Ecto neural progenitor cell (in vitro differentiated cells): ENCODE measurements at regions not wholly inside any gene's neighbourhood (a gene's known extent, or its start where the extent isn't known, plus 50 kb on each side); places are given as distances from the start of the nearest gene placed in this dataset.

Experiments used
- DNase-seq: peaks from one replicate; pipeline ENCODE4 v3.0.0-alpha.2; 2018; ENCODE audit warnings: low spot score

GRCh38 chr15:91473894-91474545 lies 374.0 kb downstream of the SV2B start:
- no peak for DNase-seq

- no peak for DNase-seq
Measured at GRCh38 chr15:91476861-91477260, 376.6 kb upstream of the SLCO3A1 start.

- no peak for DNase-seq
Measured at GRCh38 chr15:91478717-91479191, 374.8 kb upstream of the SLCO3A1 start.

- no peak for DNase-seq
Measured at GRCh38 chr15:91480426-91480825, 373.1 kb upstream of the SLCO3A1 start.

DNA sequence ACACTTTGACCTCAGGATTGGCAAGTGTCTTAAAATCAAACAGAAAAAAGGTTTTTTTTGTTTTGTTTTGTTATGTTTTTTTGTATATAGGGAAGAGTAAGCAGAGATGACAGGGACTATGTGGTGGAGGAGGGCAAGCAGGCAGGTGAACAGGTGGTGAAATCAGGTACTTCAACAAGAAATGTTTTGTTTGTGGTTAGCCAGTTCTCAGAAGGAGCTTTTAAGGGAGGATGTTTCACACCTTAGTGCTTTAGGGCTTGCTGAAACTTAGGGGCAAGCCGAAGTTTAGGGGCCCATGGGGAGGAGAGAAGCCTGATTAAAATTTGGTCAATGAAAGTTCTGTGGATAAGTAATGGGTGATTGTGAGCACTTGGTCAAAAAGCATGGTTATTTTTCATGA lies 370.7 kb upstream of the SLCO3A1 start:
- DNase-seq = no peak

- DNase-seq = no peak
Measured at GRCh38 chr15:91484141-91484540, 369.4 kb upstream of the SLCO3A1 start.

DNA sequence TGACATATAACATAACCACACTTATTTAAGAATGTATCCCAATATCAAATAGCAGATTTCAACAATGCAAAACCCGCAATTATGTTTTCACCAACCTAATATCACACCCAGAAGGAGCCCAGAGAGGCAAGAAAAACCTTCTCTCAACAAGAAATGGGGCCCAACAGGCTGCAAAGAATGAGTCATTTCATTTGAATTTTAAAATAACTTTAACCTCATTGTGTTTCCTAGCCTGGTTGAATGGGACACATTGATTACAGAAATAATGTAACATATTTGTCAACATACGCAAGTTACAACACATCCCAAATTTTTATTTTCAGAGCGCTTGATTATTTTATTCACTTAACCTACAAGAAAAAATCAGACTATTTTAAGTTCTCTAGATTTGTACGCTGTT lies 365.1 kb upstream of the SLCO3A1 start:
- no peak for DNase-seq

- no peak for DNase-seq
Measured at GRCh38 chr15:91490211-91490610, 363.3 kb upstream of the SLCO3A1 start.

DNA sequence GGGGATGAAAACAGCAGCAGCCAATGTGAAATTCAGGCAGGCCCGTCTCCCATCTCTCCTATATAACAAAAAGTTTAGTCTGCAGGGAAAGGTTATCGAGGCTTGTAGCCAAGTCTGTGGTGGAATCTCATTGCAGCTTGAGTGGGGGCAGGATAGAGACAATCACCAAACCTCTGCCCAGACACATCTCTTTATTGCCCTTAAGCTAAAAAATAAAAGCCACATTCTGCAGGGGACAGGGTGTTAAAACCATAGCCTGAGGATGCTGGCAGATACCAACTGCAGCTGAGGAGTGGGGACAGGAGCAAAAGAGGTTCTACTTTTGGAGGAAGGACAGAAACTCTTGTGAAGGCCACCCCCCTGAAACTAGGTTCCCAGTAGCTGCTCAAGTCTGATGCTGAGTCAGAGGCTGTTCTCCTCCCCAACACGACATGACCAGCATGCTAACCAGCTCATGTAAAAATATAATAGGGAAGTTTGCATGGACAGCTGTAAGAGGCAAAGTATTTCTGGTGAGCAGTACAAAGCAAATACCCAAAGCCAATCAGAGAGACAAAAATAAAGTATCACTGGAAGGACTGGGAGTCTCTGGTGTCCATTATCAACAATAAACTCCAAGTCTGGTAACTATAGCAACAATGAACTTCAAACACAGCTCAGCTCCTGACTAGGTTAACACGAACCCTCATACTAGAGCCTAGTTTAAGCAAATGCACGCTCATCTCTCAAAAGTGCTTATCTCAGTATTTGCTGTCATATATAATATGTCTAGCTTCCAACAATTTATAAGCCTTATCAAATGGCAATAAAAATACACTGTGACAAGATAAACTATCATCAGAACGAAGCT lies 362.2 kb upstream of the SLCO3A1 start:
- no peak for DNase-seq

DNA sequence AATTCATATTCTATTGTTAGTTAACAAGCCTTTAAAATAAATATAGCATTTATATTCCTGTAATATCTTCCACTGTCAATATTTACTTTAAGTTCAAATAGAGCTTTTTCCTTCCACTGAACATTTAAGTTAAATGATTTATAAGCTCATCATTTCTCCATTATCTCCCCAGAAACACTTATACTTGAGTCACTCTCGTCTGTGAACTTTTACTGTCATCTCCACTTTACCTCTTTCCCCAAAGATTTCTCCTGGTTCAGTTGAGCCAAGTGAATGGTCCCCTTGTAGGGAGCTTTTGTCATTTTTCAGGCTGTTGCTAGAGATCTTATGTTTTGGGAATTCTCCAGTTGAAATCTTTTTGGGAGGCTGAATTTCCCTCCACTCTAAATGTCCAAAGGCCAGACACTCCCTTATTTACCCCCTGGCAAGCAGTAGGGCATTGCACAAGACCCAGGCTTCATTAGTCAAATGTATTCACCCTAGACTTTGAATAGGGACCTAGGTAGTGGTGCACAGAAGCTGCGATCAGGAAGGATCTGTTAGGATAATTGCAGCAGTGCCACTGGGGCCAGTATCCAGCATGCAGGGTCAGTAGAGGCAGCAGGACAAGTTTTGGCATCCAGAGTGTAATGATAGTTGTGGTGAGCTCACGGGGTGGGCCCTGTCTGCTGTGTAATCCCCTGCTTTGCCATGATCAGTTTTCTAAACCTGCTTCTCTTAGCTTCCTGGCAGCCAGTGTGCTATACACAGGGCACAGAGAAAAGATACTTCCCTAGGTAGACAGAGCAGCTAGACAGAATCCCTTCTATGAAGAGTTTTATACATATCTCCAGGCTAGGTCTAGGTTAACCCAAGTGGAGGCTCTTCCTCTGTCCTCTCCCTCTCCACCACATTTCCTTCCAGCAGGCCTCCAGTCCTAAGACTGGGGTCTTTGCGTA lies 356.5 kb upstream of the SLCO3A1 start:
- no peak for DNase-seq

- DNase-seq = no peak
Measured at GRCh38 chr15:91498046-91498748, 355.3 kb upstream of the SLCO3A1 start.

- DNase-seq = no peak
Measured at GRCh38 chr15:91498749-91499062, 354.8 kb upstream of the SLCO3A1 start.

DNA sequence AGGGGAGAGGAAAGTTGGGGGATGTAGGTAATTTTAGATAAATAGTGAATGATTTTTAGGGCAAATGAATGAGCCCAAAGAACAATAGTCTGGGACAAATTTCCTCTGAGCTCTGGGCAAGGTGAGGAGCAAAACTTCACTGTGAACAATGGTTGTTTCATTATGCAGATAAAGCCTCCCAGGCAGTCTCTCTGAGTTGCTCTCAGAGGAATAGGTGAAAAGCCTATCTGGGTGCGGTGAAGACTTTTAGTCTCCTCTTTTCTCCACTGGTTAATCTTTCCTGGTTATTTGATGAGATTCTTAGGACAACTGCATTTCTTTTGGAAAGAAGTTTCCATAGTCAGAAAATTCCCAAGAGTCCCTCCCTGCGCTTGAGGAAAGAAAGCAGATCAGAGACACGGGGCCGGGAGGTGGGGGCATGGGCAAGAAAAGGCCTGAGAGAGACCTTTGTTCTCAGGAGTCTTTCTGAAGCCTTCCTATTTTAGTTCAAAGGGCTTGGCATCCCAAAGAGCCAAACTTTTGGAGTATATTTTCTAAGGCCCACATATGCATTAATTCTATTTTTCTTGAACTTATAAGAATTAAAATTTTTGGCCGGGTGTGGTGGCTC lies 353.6 kb upstream of the SLCO3A1 start:
- DNase-seq = no peak

DNA sequence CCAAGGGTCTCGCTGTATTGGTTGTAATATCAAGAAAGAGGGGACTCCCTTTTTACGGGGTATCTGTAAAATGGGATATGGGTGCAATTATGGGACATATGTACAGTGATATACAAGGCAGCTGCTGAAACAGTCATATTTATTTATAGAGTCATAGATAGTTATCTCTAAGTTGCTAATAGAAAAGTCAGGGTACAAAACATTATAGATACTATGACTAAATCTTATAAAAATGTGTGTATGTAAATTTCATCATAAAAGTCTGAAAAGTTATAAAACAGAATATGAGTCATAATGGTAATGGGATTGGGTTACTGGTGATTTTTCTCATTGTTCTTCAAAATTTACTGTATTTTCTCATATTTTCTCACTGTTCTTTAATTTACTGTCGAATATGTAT lies 344.9 kb upstream of the SLCO3A1 start:
- no peak for DNase-seq

GRCh38 chr15:91514147-91514546 lies 339.4 kb upstream of the SLCO3A1 start:
- DNase-seq = no peak

DNA sequence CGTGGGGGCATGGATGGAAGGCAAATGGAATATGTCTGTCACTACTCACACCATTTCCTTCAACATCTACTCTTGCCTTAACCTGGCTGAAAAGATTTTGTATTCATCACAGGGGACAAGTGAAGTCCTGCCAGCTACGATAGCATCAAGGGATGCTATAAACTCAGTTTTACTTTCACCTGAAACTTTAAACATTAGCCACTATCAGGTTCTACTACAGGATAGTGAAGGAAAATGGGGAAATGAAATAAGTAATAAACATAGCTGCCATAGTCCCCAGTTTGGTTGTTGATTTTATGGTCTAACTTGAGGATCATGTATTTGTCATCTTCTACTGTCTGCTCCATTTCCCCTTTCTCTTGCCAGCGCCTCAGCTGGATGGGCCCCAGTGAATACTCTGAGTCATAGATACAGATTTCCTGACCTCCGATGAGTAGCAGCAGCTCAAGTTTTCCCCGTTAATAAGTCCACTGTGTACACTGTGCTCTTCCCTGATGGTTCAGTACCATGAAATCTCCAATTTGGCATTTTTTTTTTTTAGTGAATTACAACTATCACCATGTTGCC lies 338.2 kb upstream of the SLCO3A1 start:
- DNase-seq = no peak

DNA sequence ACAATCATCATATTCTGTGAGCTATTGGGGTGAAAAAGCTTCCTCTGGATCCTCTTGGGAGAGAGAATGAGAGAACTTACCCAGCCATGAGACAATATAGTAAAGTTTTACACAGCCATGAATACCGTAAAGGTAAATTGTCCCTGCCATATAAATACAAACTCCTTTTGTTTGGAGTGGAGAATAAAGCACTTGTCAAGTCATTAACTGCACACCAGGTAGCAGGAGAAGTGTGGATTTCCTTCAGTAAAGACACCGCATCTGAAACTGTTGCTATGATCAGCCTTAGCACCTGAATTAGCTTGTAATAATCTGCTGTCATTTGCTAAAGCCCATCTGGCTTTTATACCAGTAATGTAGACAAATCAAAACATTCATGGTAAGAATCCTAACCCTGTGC lies 336.6 kb upstream of the SLCO3A1 start:
- no peak for DNase-seq

DNA sequence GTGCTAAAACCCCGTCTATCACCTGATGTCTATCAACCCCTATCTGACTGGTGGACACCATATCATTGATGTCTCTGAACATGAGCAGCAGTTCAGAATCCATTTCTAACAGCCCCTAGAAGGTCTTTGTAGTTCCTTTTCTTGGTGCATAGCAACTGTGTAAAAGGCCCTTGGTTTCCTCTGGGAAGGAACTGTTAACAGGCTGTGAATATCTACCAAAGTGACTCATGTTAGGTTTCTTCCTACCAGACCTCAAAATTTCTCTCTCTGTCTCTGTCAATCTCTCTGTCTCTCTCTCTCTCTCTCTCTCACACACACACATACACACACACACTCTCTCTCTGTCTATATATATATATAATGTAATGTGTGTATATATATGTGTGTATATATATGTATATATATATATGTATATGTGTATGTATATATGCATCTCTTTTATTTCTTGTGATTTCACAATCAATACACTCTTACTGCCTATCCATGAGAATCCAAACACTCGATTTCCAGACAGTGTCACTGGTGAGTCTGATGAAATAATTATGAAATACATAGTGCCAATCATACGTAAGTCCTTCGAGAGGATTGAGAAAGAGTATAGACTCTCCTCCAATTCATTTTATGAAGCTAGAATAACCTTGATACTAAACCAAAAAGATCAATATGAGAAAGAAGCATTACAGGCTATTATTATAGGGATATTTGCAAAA lies 335.9 kb upstream of the SLCO3A1 start:
- no peak for DNase-seq

- no peak for DNase-seq
Measured at GRCh38 chr15:91520850-91521249, 332.7 kb upstream of the SLCO3A1 start.

DNA sequence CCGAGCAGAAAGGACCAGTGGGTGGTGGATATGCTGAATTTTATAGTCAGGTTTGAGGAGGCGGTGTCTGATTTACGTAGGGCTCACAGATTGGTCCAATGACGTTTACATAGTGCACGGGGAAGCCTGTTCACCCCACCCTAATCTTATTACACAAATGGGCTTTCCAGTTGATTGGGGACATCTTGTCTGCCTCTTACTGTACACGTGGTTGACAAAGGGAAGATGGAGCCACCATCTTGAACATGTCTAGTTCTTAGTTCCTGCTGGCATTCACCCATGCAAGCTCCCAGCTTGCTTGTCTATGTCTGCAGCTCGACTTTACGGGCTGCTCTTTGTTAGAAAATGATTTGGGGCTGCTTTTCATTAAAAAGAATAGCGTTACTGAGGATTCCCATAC lies 332.0 kb upstream of the SLCO3A1 start:
- no peak for DNase-seq

- no peak for DNase-seq
Measured at GRCh38 chr15:91521996-91522395, 331.5 kb upstream of the SLCO3A1 start.
